ENCODE measurements at regions not wholly inside any gene's neighbourhood (a gene's known extent, or its start where the extent isn't known, plus 50 kb on each side); places are given as distances from the start of the nearest gene placed in this dataset.
"Not testable (repeated sequence)": the region's sequence is repeated elsewhere in the genome, so short reads cannot be mapped to it uniquely, and the experiment has no call there.

DNA sequence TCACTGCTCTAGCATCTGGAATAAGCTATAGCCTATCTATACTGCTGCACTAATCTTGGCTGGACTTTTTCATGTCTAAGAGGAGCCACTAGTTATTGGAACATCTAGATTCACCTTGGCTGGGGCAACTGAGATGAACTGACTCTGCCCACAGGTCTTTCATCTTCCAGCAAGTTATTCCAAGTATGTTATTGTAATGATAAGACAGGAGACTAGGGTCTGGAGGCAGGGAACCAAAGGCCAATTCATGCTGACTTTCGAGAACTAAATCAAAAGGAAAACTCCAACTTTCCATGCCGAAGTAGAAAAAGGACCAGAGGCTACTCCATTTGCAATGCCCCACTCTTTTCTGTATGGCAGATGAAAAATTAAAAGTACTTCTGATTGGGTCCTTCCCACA is 1243.0 kb upstream of the RAG2 start:
- no peak for TF ChIP-seq GABPA (IDR thresholded peaks at IDR 0.05; ENCODE audit: low read depth)
- TF ChIP-seq, protein P1, sequence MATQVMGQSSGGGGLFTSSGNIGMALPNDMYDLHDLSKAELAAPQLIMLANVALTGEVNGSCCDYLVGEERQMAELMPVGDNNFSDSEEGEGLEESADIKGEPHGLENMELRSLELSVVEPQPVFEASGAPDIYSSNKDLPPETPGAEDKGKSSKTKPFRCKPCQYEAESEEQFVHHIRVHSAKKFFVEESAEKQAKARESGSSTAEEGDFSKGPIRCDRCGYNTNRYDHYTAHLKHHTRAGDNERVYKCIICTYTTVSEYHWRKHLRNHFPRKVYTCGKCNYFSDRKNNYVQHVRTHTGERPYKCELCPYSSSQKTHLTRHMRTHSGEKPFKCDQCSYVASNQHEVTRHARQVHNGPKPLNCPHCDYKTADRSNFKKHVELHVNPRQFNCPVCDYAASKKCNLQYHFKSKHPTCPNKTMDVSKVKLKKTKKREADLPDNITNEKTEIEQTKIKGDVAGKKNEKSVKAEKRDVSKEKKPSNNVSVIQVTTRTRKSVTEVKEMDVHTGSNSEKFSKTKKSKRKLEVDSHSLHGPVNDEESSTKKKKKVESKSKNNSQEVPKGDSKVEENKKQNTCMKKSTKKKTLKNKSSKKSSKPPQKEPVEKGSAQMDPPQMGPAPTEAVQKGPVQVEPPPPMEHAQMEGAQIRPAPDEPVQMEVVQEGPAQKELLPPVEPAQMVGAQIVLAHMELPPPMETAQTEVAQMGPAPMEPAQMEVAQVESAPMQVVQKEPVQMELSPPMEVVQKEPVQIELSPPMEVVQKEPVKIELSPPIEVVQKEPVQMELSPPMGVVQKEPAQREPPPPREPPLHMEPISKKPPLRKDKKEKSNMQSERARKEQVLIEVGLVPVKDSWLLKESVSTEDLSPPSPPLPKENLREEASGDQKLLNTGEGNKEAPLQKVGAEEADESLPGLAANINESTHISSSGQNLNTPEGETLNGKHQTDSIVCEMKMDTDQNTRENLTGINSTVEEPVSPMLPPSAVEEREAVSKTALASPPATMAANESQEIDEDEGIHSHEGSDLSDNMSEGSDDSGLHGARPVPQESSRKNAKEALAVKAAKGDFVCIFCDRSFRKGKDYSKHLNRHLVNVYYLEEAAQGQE (IDR thresholded peaks at IDR 0.05; ENCODE audit: insufficient replicate concordance, low read depth), result no peak
- no peak for TF ChIP-seq SPI1 (IDR thresholded peaks at IDR 0.05; ENCODE audit: borderline replicate concordance, low read depth)
- H3K4me3 ChIP-seq (replicated peaks; ENCODE audit: insufficient read depth, low read length), result no peak overlapping the region
- no peak for DNase-seq (ENCODE audit: low read depth in 1 of 2, low spot score in 1 of 2)
- H3K27me3 ChIP-seq (ENCODE audit: insufficient read depth, poor library complexity, severe bottlenecking), result no peaks in the 10 kb centered on the region
- H3K27ac ChIP-seq (replicated peaks), result no peak overlapping the region

DNA sequence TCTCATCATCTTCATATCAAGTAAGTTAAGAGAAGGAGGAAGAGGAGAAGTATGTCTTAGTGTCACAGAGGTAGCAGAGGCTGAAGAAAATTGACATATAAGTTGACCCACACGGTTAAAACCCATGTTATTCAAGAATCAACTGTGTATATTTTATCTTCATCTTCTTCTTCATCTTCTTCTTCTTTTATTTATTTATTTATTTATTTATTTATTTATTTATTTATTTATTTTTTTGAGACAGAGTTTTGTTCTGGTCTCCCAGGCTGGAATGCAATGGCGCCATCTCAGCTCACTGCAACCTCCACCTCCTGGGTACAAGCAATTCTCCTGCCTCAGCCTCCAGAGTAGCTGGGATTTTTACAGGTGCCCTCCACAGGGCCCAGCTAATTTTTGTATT is 1242.3 kb upstream of the RAG2 start:
- DNase-seq (ENCODE audit: low read depth in 1 of 2, low spot score in 1 of 2); H3K4me3 ChIP-seq (replicated peaks; ENCODE audit: insufficient read depth, low read length); H3K27me3 ChIP-seq (ENCODE audit: insufficient read depth, poor library complexity, severe bottlenecking); H3K27ac ChIP-seq (replicated peaks): not testable (repeated sequence)

DNA sequence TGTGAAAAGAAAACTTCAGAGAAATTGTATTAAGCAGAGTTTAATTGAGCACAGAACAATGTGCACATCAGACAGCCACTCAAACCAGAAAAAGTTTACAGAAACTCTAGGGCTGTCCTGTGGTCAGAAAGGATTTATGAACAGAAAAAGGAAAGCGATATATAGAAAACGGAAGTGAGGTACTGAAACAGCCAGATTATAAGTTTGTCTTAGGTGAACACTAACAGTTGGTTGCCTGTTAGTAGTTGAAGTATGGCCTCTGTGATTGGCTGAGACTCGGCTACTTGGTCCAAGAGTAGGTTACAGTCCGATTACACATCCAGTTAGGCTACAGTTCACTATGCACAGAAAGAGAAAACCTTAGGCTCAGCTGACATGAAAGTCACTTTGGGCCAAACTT is 1232.5 kb upstream of the RAG2 start:
- TF ChIP-seq, protein P1 (IDR thresholded peaks at IDR 0.05; ENCODE audit: insufficient replicate concordance, low read depth), result no peak
- TF ChIP-seq POLR2AphosphoS5 (IDR thresholded peaks at IDR 0.05; ENCODE audit: low read depth) (no peak), GABPA (IDR thresholded peaks at IDR 0.05; ENCODE audit: low read depth) (no peak), SPI1 (IDR thresholded peaks at IDR 0.05; ENCODE audit: borderline replicate concordance, low read depth) (no peak)
- TF ChIP-seq, protein P2, sequence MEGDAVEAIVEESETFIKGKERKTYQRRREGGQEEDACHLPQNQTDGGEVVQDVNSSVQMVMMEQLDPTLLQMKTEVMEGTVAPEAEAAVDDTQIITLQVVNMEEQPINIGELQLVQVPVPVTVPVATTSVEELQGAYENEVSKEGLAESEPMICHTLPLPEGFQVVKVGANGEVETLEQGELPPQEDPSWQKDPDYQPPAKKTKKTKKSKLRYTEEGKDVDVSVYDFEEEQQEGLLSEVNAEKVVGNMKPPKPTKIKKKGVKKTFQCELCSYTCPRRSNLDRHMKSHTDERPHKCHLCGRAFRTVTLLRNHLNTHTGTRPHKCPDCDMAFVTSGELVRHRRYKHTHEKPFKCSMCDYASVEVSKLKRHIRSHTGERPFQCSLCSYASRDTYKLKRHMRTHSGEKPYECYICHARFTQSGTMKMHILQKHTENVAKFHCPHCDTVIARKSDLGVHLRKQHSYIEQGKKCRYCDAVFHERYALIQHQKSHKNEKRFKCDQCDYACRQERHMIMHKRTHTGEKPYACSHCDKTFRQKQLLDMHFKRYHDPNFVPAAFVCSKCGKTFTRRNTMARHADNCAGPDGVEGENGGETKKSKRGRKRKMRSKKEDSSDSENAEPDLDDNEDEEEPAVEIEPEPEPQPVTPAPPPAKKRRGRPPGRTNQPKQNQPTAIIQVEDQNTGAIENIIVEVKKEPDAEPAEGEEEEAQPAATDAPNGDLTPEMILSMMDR (IDR thresholded peaks at IDR 0.05; ENCODE audit: insufficient read depth, low read length), result no peak
- DNase-seq (ENCODE audit: low read depth in 1 of 2, low spot score in 1 of 2), result no peak
- Histone ChIP-seq H3K27me3 (ENCODE audit: insufficient read depth, poor library complexity, severe bottlenecking) (no peaks in the 10 kb centered on the region), H3K4me3 (replicated peaks; ENCODE audit: insufficient read depth, low read length) (no peak overlapping the region), H3K27ac (replicated peaks) (no peak overlapping the region)

DNA sequence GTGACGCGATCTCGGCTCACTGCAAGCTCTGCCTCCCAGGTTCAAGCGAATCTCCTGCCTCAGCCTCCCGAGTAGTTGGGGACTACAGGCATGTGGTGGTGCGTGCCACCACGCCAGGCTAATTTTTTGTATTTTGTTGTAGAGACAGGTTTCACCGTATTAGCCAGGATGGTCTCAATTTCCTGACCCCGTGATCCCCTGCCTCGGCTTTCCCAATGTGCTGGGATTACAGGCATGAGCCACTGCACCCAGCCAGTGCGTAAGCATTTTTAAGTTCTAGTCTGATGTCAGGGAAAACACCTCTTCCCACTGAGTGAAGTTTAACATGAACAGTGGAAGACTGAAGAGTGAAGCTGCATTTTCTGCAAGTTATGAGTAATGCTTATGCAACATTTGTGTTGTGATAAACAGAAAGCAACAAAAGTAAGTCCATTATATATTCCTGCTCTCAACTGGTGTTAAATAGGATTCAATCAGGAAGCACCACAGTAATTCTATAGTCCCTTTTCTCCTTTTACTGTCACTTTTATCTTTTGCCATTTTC is 1219.8 kb upstream of the RAG2 start:
- TF ChIP-seq GABPA (IDR thresholded peaks at IDR 0.05; ENCODE audit: low read depth) (no peak), POLR2AphosphoS5 (IDR thresholded peaks at IDR 0.05; ENCODE audit: low read depth) (no peak), SPI1 (IDR thresholded peaks at IDR 0.05; ENCODE audit: borderline replicate concordance, low read depth) (no peak)
- TF ChIP-seq, protein P1 (IDR thresholded peaks at IDR 0.05; ENCODE audit: insufficient replicate concordance, low read depth), result no peak
- TF ChIP-seq, protein P2 (IDR thresholded peaks at IDR 0.05; ENCODE audit: insufficient read depth, low read length), result no peak
- Histone ChIP-seq H3K27ac (replicated peaks) (no peak overlapping the region), H3K4me3 (replicated peaks; ENCODE audit: insufficient read depth, low read length) (no peak overlapping the region), H3K27me3 (ENCODE audit: insufficient read depth, poor library complexity, severe bottlenecking) (no peaks in the 10 kb centered on the region)
- no peak for DNase-seq (ENCODE audit: low read depth in 1 of 2, low spot score in 1 of 2)

All from HL-60 (cell line).